ENCODE measurements at regions not wholly inside any gene's neighbourhood (a gene's known extent, or its start where the extent isn't known, plus 50 kb on each side); places are given as distances from the start of the nearest gene placed in this dataset.

DNA sequence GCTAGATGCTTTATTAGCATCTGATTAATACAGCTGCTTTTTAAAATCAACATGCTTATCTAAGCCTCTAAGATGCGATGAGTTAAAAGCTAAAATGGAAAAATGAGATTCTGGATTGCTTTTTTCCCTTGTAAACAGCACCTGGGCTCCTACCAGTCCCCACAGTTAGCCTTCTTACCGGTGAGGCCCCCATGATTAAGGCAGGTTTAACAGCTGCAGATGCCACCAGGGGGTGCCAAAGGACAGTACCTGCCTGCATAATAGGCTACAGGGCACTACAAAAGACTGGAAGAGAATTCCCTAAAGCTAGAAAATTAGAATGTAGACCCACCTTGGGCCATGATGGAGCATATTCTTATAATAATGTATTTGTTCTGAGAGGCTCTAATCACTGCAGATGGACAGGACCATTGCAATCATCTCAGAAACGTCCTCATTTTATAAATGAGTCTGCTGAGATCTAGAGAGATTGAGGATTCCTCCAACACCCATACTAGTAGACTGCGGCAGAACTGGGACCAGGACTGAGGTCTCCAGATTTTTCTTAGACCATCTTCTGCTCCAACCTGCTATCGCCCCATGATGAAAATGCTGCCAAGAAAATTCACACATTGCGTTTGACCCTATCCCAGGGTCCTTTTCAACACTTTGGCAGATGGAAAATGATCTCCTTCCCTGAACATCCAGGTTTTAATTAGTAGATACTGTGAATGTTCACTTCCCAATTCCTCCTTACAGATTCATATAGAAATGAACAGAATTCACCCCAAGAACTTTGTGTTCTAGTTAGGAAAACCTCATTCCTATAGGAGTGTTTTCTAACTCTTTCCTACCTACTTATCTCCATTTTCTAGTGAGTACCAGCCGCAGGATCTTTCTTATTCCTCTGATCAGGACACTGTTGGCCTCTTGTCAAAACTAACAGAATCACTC, 148.8 kb downstream of the RPS12 start:
- no peak for TF ChIP-seq POLR2A (IDR thresholded peaks at IDR 0.05)
- TF ChIP-seq CTCF (IDR thresholded peaks at IDR 0.05) = peak in 3 of 4 experiments; percentile 35 to 70 (median 40)
